ENCODE measurements at regions not wholly inside any gene's neighbourhood (a gene's known extent, or its start where the extent isn't known, plus 50 kb on each side); places are given as distances from the start of the nearest gene placed in this dataset.

GRCh38 chr18:64276311-64277090 is 127.6 kb upstream of the LINC00305 start:
- DNase-seq, result no peak

- no peak for DNase-seq
Observed at GRCh38 chr18:64275593-64276300, 126.9 kb upstream of the LINC00305 start.

GRCh38 chr18:64273724-64274123 is 124.8 kb upstream of the LINC00305 start:
- no peak for DNase-seq

- DNase-seq, result no peak
Observed at GRCh38 chr18:64271975-64272659, 123.2 kb upstream of the LINC00305 start.

- no peak for DNase-seq
Observed at GRCh38 chr18:64271246-64271645, 122.4 kb upstream of the LINC00305 start.

GRCh38 chr18:64270608-64271007 is 121.7 kb upstream of the LINC00305 start:
- no peak for DNase-seq

GRCh38 chr18:64270121-64270520 is 121.2 kb upstream of the LINC00305 start:
- DNase-seq, result no peak

GRCh38 chr18:64264171-64264570 is 115.3 kb upstream of the LINC00305 start:
- DNase-seq, result no peak

GRCh38 chr18:64260810-64261209 is 111.9 kb upstream of the LINC00305 start:
- DNase-seq, result no peak

- DNase-seq, result no peak
Observed at GRCh38 chr18:64259871-64260270, 111.0 kb upstream of the LINC00305 start.

GRCh38 chr18:64258111-64258650 is 109.3 kb upstream of the LINC00305 start:
- no peak for DNase-seq

- DNase-seq, result no peak
Observed at GRCh38 chr18:64254399-64255093, 105.7 kb upstream of the LINC00305 start.

GRCh38 chr18:64253873-64254272 is 105.0 kb upstream of the LINC00305 start:
- DNase-seq, result no peak

GRCh38 chr18:64253222-64253621 is 104.3 kb upstream of the LINC00305 start:
- no peak for DNase-seq

- DNase-seq, result no peak
Observed at GRCh38 chr18:64248836-64249235, 99.9 kb upstream of the LINC00305 start.

GRCh38 chr18:64245126-64245861 is 96.4 kb upstream of the LINC00305 start:
- DNase-seq, result peak; percentile 56

- DNase-seq, result peak; percentile 47
Observed at GRCh38 chr18:64244571-64244970, 95.7 kb upstream of the LINC00305 start.

GRCh38 chr18:64240316-64240715 is 91.4 kb upstream of the LINC00305 start:
- DNase-seq, result no peak

GRCh38 chr18:64238076-64238475 is 89.2 kb upstream of the LINC00305 start:
- no peak for DNase-seq

- DNase-seq, result peak; percentile 49
Observed at GRCh38 chr18:64234321-64234720, 85.4 kb upstream of the LINC00305 start.

- no peak for DNase-seq
Observed at GRCh38 chr18:64233851-64234250, 85.0 kb upstream of the LINC00305 start.

- no peak for DNase-seq
Observed at GRCh38 chr18:64220941-64221340, 72.1 kb upstream of the LINC00305 start.
